ENCODE measurements at regions not wholly inside any gene's neighbourhood (a gene's known extent, or its start where the extent isn't known, plus 50 kb on each side); places are given as distances from the start of the nearest gene placed in this dataset.

GRCh38 chr18:65523461-65523860 is 227.4 kb upstream of the CDH7 start:
- H3K4ac ChIP-seq (ENCODE audit: low read depth, low read length): no peak overlapping the region
- no peak overlapping the region for H2BK120ac ChIP-seq (ENCODE audit: low read depth, low read length, poor library complexity, severe bottlenecking)
- no peak overlapping the region for H2BK20ac ChIP-seq (ENCODE audit: low read depth, low read length, poor library complexity, severe bottlenecking)
- H3K4me1 Mint-ChIP-seq: 0 out of 4 replicates have a peak, but pooled peaks cover 2 to 3% of the 10 kb centered on the region in 2 experiments
- no peak overlapping the region for H2AK5ac ChIP-seq (ENCODE audit: insufficient read length, low read length)
- no peak overlapping the region for H3K4me2 ChIP-seq (ENCODE audit: insufficient read depth, insufficient read length, low read length)
- no peak overlapping the region for H3T11ph ChIP-seq (ENCODE audit: low read length)
- no peaks in the 10 kb centered on the region for H3K79me1 ChIP-seq (ENCODE audit: insufficient read depth, low read depth, low read length, poor library complexity, severe bottlenecking)
- H3K9ac ChIP-seq (ENCODE audit: extremely low read depth, insufficient read length, low read length): no peak overlapping the region
- H4K20me1 ChIP-seq (ENCODE audit: control insufficient read depth, insufficient read depth, insufficient read length): no peaks in the 10 kb centered on the region
- H3K27me3 Mint-ChIP-seq (ENCODE audit: low read depth): no peaks in the 10 kb centered on the region; the same call in 1 of the 2 replicates
- H4K8ac ChIP-seq (replicated peaks; ENCODE audit: insufficient read length, low read depth, low read length): no peak overlapping the region
- WGBS (ENCODE audit: extremely low coverage, insufficient read length, low lambda C conversion rate): no CpG with 5 or more reads among the region's 3 CpGs
- H3K4me3 Mint-ChIP-seq: no peak overlapping the region
- no peaks in the 10 kb centered on the region for H3K36me3 Mint-ChIP-seq (ENCODE audit: insufficient read depth in 1 of 3, low read depth in 3 of 3)
- H2BK15ac ChIP-seq (ENCODE audit: low read depth, low read length): no peak overlapping the region
- no peak overlapping the region for H3K18ac ChIP-seq (ENCODE audit: insufficient read length, low read depth, low read length)
- H2AFZ ChIP-seq (ENCODE audit: low read length): no peak overlapping the region
- H4K5ac ChIP-seq (ENCODE audit: insufficient read length, low read depth, low read length): no peak overlapping the region
- no peak overlapping the region for H2BK5ac ChIP-seq (ENCODE audit: insufficient read length, low read length)
- no peak overlapping the region; a peak in 1 of 7 replicates for H3K27ac Mint-ChIP-seq
- H3K9me3 Mint-ChIP-seq: no peaks in the 10 kb centered on the region; a peak in 1 of 5 replicates
- no peak overlapping the region for H2BK12ac ChIP-seq (ENCODE audit: insufficient read length, low read depth, low read length)
- DNase-seq: peak; percentile 66
- no peaks in the 10 kb centered on the region for H3K4me1 ChIP-seq (ENCODE audit: insufficient read depth, low read length)
- TF ChIP-seq, protein P1, sequence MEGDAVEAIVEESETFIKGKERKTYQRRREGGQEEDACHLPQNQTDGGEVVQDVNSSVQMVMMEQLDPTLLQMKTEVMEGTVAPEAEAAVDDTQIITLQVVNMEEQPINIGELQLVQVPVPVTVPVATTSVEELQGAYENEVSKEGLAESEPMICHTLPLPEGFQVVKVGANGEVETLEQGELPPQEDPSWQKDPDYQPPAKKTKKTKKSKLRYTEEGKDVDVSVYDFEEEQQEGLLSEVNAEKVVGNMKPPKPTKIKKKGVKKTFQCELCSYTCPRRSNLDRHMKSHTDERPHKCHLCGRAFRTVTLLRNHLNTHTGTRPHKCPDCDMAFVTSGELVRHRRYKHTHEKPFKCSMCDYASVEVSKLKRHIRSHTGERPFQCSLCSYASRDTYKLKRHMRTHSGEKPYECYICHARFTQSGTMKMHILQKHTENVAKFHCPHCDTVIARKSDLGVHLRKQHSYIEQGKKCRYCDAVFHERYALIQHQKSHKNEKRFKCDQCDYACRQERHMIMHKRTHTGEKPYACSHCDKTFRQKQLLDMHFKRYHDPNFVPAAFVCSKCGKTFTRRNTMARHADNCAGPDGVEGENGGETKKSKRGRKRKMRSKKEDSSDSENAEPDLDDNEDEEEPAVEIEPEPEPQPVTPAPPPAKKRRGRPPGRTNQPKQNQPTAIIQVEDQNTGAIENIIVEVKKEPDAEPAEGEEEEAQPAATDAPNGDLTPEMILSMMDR (conservative IDR thresholded peaks at IDR 0.05): peak; percentile 58
- no peak overlapping the region for H3K56ac ChIP-seq (ENCODE audit: insufficient read length, low read depth, low read length)
- no peak overlapping the region for H3K27ac ChIP-seq (ENCODE audit: insufficient read length, low read depth, low read length)
- no peaks in the 10 kb centered on the region for H3K9me3 ChIP-seq (ENCODE audit: control insufficient read depth, low read depth, low read length)
- H3K23ac ChIP-seq (ENCODE audit: insufficient read length, low read depth, low read length): no peak overlapping the region
- no peaks in the 10 kb centered on the region for H3K27me3 ChIP-seq (ENCODE audit: insufficient read depth, low read length)
- no peak overlapping the region for H3K14ac ChIP-seq (ENCODE audit: insufficient read depth, low read length)
- H3K79me2 ChIP-seq (ENCODE audit: insufficient read depth, low read length): no peaks in the 10 kb centered on the region
- no peak overlapping the region for H4K91ac ChIP-seq (ENCODE audit: insufficient read length, low read depth, low read length)
- H3K23me2 ChIP-seq (ENCODE audit: insufficient read length, low read depth, low read length, poor library complexity, severe bottlenecking): no peaks in the 10 kb centered on the region
